Fibroblast of the aortic adventitia (primary cell): ENCODE measurements at regions not wholly inside any gene's neighbourhood (a gene's known extent, or its start where the extent isn't known, plus 50 kb on each side); places are given as distances from the start of the nearest gene placed in this dataset.

Experiments used
- DNase-seq: peaks from one replicate; pipeline ENCODE4 v3.0.0-alpha.2; 2010; ENCODE audit warnings: low read depth
- H3K4me3 ChIP-seq: 2 replicates; pipeline ENCODE4 v1.5.1; 2011; ENCODE audit warnings: low read depth, mild to moderate bottlenecking, control low read depth, low read length, moderate library complexity
- CTCF ChIP-seq: IDR thresholded peaks from 2 replicates; pipeline ENCODE4 v1.5.1; 2011; ENCODE audit warnings: mild to moderate bottlenecking, low read length, control low read depth, inconsistent platforms; ENCODE audit not compliant: insufficient read depth

GRCh38 chr18:24885276-24885675, 424.8 kb downstream of the HRH4 start:
- DNase-seq = no peak
- TF ChIP-seq CTCF = no peak
- H3K4me3 ChIP-seq = no peak overlapping the region

- H3K4me3 ChIP-seq = no peak overlapping the region
- peak; percentile 37 for DNase-seq
These were observed 434.4 kb downstream of the HRH4 start for GRCh38 chr18:24894880-24895279.

GRCh38 chr18:24897461-24897860, 437.0 kb downstream of the HRH4 start:
- DNase-seq = no peak
- no peak for TF ChIP-seq CTCF
- no peak overlapping the region for H3K4me3 ChIP-seq

More at GRCh38 chr18:24894880-24895279, 434.4 kb downstream of the HRH4 start:
- no peak for TF ChIP-seq CTCF

- no peak for TF ChIP-seq CTCF
- no peak overlapping the region for H3K4me3 ChIP-seq
- DNase-seq = no peak
These were observed 441.7 kb downstream of the ZNF521 start for GRCh38 chr18:24910221-24910620.

- DNase-seq = no peak
- no peak for TF ChIP-seq CTCF
These were observed 438.3 kb downstream of the ZNF521 start for GRCh38 chr18:24913507-24914170.

GRCh38 chr18:24914171-24914525, 437.8 kb downstream of the ZNF521 start:
- no peak for DNase-seq
- no peak overlapping the region for H3K4me3 ChIP-seq
- TF ChIP-seq CTCF = no peak

More at GRCh38 chr18:24913507-24914170, 438.3 kb downstream of the ZNF521 start:
- H3K4me3 ChIP-seq = no peak overlapping the region

GRCh38 chr18:24914685-24915084, 437.3 kb downstream of the ZNF521 start:
- H3K4me3 ChIP-seq = no peak overlapping the region
- TF ChIP-seq CTCF = no peak
- DNase-seq = no peak
